ENCODE measurements at regions not wholly inside any gene's neighbourhood (a gene's known extent, or its start where the extent isn't known, plus 50 kb on each side); places are given as distances from the start of the nearest gene placed in this dataset.

GRCh38 chr2:3131636-3132326 lies 245.8 kb downstream of the EIPR1 start:
- no peaks in the 10 kb centered on the region for H3K9me2 ChIP-seq (ENCODE audit: insufficient read depth, low read length)
- H3K27ac ChIP-seq (ENCODE audit: low read depth, low read length, poor library complexity, severe bottlenecking) = no peak overlapping the region
- H2AFZ ChIP-seq (ENCODE audit: low read length) = no peak overlapping the region
- no peak for DNase-seq (ENCODE audit: low spot score)
- H3K9me3 ChIP-seq (ENCODE audit: low read length) = no peaks in the 10 kb centered on the region
- H3K4me2 ChIP-seq (ENCODE audit: low read length) = no peak overlapping the region
- ChIA-PET POLR2A (interaction anchor here (0.9 to 3.6 kb wide), 4 partner anchors 13 to 20 kb away, joined by 4 to 18 read pairs (median 4); no protein-coding TSS in a partner anchor), CTCF (ENCODE audit: unreplicated experiment) (interaction anchor here (0.8 kb wide), 1 partner anchor 13 kb away, joined by 3 read pairs; no protein-coding TSS in a partner anchor)
- intact Hi-C loops (cut with micrococcal nuclease; ENCODE audit: unreplicated experiment) = no loop called here
- H3K79me2 ChIP-seq (ENCODE audit: insufficient read depth, low read depth, low read length) = no peaks in the 10 kb centered on the region
- H3K4me1 ChIP-seq (ENCODE audit: insufficient read depth, low read length, poor library complexity, severe bottlenecking) = peaks cover 46% of the 10 kb centered on the region
- no peaks in the 10 kb centered on the region for H4K20me1 ChIP-seq (ENCODE audit: insufficient read depth, low read length)
- no peak for TF ChIP-seq CTCF (conservative IDR thresholded peaks at IDR 0.05; ENCODE audit: low read length)
- no peak for TF ChIP-seq EZH2phosphoT487 (IDR thresholded peaks at IDR 0.05; ENCODE audit: borderline replicate concordance, low read depth, low read length)
- BruUV-seq (replicated peaks) = no TSS peak
- no peaks in the 10 kb centered on the region for H3K36me3 ChIP-seq (ENCODE audit: insufficient read depth, low read length)
- H3K4me3 ChIP-seq (ENCODE audit: low read depth, low read length, poor library complexity, severe bottlenecking) = no peak overlapping the region

GRCh38 chr2:3130889-3131635 lies 246.6 kb downstream of the EIPR1 start:
- Histone ChIP-seq H4K20me1 (ENCODE audit: insufficient read depth, low read length) (no peaks in the 10 kb centered on the region), H3K9me2 (ENCODE audit: insufficient read depth, low read length) (no peaks in the 10 kb centered on the region), H3K4me2 (ENCODE audit: low read length) (peak overlapping the region; percentile 37; the same call in 1 of the 2 replicates), H2AFZ (ENCODE audit: low read length) (peak overlapping the region; percentile 49; the same call in 1 of the 2 replicates), H3K27ac (ENCODE audit: low read depth, low read length, poor library complexity, severe bottlenecking) (no peak overlapping the region), H3K79me2 (ENCODE audit: insufficient read depth, low read depth, low read length) (no peaks in the 10 kb centered on the region), H3K4me1 (ENCODE audit: insufficient read depth, low read length, poor library complexity, severe bottlenecking) (peaks cover 53% of the 10 kb centered on the region), H3K9me3 (ENCODE audit: low read length) (no peaks in the 10 kb centered on the region), H3K36me3 (ENCODE audit: insufficient read depth, low read length) (no peaks in the 10 kb centered on the region), H3K4me3 (ENCODE audit: low read depth, low read length, poor library complexity, severe bottlenecking) (no peak overlapping the region)
- DNase-seq (ENCODE audit: low spot score) = no peak
- POLR2A ChIA-PET = interaction anchor here (0.6 to 3.6 kb wide), 7 partner anchors 13 to 167 kb away, joined by 3 to 18 read pairs (median 4); no protein-coding TSS in a partner anchor
- intact Hi-C loops (cut with micrococcal nuclease; ENCODE audit: unreplicated experiment) = no loop called here
- no TSS peak for BruUV-seq (replicated peaks)
- TF ChIP-seq CTCF (conservative IDR thresholded peaks at IDR 0.05; ENCODE audit: low read length) = no peak
- TF ChIP-seq EZH2phosphoT487 (IDR thresholded peaks at IDR 0.05; ENCODE audit: borderline replicate concordance, low read depth, low read length) = no peak
- CTCF ChIA-PET (ENCODE audit: unreplicated experiment) = interaction anchor here (0.8 to 1.5 kb wide), 2 partner anchors 14 to 23 kb away, joined by 3 read pairs; no protein-coding TSS in a partner anchor
